T-helper 2 cell treated with Interferon-gamma antibody and Interleukin-4, amounts not matched to agents 100 ng/mL and 5 ng/mL, for 36 hours (primary cell): ENCODE measurements at regions not wholly inside any gene's neighbourhood (a gene's known extent, or its start where the extent isn't known, plus 50 kb on each side); places are given as distances from the start of the nearest gene placed in this dataset.
"Not testable (repeated sequence)": the region's sequence is repeated elsewhere in the genome, so short reads cannot be mapped to it uniquely, and the experiment has no call there.

ENCODE experiments used
- intact Hi-C: fragments of 100-400 bp; cut with micrococcal nuclease; formaldehyde crosslinking; loops from one replicate; pipeline ENCODE4 v1.15.1; 2023

DNA sequence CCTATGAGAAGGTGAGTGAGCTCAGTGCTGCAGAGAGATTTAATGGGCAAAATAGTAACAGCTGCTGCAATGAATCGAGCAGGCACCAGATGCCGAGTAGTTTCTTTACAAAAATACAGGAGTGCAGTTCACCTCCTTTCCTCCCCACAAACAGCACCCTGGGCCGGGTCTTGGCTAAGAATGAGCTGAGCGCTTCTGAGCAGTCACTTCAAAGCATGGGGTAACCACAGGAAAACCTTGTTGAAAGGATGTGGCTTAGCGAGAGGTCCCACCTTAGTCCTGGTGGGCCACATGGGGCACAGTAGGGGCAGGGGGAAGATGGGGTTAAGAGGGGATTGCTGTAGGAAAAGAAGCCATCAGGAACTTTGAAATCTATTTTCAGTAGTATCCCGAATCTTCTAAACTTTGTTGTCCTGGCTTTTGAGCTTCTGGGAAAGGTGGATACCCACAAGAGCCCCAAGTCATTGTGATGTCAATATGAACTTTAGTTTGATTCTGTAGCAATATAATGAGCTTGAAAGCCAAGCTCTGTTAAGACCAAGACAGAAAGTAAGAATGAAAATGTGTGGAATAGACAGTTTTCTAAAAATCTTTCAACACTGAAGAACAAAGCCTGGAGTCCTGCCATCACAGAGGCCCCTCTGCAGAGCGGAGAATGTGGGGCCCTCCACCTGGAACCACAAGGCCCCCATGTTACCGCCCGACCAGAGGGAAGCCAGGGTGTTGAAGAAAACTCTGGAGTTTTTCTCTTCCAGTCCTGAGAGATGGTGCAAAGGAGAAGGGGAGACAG, 101.0 kb upstream of the ZNF236 start:
- intact Hi-C loops, result loop anchor here (1.0 to 2.0 kb wide), 7 partner anchors 11 to 1651 kb away; partner anchors contain the start of gene ZNF236

DNA sequence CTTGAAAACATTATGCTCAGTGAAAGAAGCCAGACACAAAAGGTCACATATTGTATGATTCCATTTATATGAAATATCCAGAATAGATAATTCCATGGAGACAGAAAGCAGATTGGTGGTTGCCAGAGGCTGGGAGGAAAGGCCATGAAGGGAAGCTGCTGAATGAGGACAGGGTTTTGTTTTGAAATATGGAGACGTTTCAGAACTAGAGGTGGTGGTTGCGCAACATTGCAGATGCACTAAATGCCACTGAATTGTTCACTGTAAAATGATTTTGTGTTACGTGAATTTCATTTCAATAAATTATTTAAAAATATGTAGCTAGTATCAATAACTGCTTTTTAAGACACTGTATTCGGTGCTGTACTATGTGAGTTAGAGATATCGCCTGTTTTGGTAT, 101.7 kb upstream of the ZNF236 start:
- intact Hi-C loops, result loop anchor here (1.0 to 2.0 kb wide), 7 partner anchors 10 to 1650 kb away; partner anchors contain the start of gene ZNF236

DNA sequence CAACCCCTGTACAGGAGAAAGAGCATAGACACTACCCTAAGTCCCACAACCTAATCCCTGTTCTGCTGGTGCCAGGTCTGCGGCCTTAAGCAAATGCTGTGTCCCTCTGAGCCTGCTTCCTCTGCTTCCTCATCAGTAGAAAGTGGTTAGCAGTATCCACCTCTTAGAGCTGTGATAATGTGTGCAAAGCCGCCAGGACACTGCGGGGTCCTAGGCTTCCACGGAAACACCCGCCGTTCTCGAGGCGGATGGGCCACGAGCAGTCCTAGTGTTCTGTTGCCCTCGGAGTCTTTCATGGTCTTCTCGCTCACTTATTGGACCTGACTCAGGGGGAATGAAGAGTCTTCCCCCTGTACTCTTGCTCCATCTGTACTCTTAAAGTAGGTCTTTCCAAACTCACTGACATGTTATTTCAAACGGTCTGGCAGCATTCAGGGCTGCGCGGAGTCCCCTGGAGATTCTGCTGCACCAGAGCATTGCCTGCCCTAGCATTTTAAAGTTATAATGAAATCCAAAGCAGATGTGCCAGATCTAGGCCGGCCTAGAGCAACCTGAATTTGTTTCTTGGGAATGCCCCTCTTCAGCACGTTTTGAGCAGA, 107.2 kb upstream of the ZNF236 start:
- intact Hi-C loops, result no loop called here

DNA sequence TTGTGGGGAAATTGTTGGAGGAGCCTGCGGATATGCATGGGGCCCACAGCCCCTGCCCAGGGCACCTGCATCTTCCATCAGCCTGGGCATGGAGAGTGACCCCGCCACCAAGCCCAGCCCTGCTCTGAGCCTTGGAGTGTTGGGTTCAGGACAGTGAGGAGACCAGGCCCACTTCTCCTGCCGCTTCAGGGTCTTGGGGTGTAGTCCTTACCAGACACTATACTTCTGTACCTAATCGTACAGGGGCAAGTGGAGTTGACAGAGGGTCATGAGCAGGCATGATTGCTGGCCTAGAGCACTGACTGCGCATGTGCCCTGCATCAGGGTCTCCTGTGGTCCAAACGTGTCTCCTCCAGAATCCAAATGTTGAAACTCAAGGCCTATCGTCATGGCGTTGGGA, 108.9 kb upstream of the ZNF236 start:
- intact Hi-C loops, result no loop called here

DNA sequence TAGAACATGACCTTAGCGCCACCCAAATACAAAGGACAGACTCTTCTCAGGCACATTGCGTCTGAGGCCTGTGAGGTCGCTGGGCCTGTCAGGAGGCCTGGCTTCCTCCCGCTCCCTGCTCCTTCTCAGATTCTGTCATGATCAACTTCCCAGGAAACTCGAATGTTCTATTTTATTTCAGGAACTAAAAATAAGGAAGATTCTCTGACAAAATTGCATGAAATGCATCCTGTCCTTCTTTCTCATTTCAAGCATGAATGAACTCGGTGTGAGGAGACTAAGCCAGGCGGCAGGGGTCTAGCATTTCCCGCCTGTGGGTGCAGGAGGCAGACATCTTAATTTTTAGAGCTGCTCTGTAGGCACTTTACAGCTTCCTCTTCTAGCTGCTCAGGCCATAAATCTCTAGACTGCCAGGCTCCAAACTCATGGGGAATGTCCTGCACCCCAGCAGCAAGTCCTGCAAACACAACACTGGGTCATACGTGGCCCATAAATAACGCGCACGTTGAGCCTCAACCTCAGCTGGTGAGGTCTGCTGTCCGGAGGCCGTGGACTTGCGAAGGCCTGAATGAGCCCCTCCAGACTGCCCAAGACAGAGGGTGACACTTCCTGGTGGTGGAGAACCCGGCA, 109.7 kb upstream of the ZNF236 start:
- intact Hi-C loops, result no loop called here

DNA sequence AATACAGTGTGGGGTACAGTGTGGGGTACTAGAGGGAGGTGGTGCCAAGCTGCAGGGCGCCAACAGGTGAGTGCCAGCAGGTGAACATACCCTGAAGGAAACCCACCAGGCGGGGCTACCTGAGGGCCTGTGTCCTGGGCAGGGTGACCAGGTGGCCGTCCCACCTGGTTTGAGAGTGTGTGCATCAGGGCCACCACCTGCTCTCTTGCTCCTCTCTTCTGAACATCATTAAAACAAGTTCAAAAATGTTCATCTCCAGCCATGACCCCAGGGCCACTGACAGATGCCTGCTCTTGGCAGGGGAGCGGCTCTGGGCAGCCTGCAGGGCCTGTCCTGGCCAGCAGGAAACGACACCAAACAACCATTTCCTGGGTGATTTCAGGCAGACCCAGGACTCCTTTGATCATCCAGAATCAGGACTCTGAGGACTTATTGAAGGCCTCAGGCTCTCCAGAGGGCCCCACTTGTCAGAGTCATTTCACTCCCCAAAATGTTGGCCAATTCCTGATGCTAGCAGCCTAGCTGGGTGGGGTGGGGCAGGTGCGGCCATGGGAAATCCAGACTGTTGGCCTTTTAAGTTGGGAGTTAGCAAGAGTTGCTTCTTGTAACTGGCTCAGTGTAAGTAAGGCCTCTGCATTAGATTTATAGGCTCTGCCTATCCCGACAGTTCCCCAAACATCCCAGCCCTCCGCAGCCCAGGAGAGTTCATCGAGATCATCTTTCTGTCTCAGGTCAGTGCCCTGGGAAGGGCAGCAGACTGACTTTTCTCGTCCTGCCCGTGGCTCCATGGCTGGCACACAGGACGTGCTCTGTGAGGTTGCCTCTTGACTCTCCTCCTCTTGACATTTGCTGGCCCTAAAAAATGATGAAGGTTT, 111.5 kb upstream of the ZNF236 start:
- intact Hi-C loops, result loop anchor here (1.0 kb wide), 1 partner anchor 10 kb away; no protein-coding TSS in a partner anchor

DNA sequence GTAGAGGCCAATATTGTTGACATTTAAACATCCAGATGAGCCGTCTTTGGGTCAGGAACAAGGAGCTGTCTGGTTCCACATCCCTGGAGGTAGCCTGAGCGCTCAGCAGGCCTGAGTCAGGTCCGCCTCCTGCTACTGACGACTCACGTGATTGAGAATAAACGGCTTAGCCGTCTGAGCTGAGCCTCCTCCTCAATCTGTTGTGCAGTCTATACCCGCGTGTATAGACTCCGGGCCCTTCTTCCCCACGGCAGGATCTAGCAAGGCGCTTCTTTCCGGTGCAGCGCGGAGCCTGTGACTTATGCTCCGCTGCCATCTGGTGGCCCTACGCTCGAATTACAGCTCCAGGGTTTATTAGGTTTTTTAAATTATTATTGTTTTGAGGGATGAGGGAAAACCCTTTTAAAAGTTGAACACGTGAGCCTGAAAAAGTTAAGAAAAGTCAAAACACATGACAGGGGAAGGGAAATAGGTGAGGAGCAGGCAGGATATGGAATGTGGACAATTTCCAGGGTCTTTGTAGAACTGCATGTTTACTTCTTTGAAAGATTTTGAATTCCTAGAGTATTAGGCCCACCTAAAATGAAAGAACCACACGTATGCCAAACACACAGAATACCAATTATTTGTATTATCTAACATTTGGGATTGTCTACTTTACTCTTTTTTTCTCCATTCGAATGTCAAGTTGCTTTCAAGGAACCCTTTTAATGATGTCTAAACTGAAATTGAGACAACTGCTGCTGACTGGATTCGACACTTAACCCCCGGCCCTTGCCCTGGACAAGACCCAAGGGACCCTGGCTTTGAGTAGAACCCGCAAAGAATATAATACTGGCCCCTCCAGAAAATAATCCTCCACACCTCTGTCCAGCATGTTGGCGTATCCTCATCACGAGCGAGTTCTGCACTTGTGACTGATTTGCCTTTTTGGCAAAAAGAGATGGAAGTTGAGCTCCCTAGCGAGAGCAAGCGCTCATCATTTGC, 112.4 kb upstream of the ZNF236 start:
- intact Hi-C loops, result loop anchor here (1.0 kb wide), 2 partner anchors 11 to 311 kb away; no protein-coding TSS in a partner anchor

DNA sequence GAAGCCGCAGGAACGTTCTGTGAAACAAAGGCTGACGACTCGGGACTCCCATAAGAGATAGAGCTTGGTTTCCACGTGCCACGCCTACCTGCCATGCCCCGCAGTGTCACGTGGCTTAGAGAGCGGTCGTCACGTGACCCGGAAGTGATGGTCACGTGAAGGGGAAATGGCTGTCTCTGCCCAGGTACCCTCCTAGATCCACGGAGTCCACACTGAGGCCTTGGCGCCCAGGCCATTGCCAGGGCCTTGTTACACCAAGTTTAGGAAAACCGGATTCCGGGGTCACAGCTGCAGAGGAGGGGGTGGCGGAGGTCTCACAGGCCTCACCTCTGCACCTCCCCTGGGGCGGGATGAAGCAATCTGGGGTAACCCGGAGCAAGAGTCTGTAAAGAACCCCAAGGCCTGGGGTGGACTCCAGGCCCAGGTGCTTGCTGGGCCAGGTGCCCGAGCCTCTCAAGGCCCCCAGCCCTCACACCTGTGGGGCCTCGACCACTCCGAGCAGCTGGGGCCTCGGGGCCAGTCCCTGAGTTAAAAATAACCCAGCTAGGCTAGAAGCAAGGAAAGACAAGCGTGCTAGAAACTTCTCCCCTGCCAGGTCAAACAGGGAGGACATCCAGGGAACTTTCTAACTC, 113.5 kb upstream of the ZNF236 start:
- intact Hi-C loops, result loop anchor here (1.0 kb wide), 1 partner anchor 310 kb away; no protein-coding TSS in a partner anchor

DNA sequence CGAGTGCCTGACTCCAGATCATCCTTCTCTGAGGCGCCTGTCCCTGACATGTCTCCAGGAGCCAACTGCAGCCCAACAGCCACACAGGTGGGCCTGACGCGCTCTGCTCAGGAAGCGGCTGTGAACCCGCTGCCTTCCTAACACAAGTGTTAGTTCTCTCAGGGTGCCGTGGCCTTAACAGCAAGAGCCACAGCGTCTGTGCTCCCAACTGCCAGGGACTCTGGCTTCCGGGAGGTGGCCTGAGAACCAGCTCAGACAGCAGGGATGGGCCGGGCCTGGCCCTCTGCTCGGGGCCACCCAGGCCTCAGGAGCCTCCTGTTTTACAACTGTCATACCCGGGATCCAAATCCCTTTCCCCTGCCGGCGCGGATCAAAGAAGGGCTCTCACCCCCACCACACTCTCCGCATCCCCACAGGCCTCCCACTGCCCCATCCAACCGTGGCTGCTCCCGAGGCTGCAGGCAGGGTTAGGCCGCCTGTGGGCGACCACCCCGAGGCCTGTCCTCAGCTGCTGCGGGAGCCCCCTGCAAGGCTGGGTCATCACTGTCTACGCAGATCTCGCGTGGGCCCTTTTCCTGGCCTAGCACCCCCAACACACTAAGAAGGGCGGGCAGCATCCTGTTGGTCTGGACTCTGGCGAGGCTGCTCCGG, 114.2 kb upstream of the ZNF236 start:
- intact Hi-C loops, result no loop called here

DNA sequence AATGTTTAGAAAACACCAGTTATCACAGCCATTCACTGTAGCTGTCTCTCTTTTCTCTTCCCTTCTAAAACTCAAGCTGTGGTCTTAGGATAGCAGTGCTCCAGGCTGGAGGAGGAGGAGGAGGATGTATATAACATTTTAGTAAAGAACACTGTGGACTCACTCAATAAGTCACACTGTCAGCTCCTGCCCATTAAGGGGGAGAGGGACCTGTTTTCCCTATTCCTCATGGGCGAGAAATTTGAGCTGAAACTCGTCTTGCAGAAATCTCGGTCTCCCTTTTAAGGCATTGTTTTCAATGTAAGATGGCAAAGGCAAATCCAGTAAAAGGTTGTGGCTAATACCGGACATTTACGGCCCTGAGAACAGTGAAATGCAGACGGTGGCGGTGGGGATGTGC, 114.8 kb upstream of the ZNF236 start:
- intact Hi-C loops, result no loop called here

DNA sequence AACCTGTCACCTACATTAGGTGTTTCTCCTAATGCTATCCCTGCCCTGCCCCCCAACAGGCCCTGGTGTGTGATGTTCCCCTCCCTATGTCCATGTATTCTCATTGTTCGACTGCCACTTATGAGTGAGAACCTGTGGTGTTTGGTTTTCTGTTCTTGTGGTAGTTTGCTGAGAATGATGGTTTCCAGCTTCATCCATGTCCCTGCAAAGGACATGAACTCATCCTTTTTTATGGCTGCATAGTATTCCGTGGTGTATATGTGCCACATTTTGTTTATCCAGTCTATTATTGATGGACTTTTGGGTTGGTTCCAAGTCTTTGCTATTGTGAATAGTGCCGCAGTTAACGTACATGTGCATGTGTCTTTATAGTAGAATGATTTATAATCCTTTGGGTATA, 117.8 kb upstream of the ZNF236 start:
- intact Hi-C loops, result not testable (repeated sequence)

DNA sequence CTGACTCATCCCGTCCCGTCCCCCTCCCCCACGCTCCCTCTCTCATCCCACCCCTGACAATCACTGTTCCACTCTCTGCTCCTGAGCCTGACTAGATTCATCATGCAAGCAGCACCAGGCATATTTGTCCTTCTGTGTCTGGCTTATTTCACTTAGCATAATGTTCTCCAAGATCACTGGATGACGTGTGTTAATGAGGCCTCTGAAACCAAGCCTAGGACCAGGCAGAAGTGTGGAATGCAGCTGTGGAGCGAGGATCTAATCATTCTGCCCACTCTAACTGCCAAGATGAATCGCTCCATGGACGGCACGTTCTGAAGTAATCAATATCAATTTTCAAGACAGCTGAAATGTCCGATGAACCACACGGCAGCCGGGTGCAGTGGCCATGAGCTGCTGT, 122.4 kb upstream of the ZNF236 start:
- intact Hi-C loops, result no loop called here

DNA sequence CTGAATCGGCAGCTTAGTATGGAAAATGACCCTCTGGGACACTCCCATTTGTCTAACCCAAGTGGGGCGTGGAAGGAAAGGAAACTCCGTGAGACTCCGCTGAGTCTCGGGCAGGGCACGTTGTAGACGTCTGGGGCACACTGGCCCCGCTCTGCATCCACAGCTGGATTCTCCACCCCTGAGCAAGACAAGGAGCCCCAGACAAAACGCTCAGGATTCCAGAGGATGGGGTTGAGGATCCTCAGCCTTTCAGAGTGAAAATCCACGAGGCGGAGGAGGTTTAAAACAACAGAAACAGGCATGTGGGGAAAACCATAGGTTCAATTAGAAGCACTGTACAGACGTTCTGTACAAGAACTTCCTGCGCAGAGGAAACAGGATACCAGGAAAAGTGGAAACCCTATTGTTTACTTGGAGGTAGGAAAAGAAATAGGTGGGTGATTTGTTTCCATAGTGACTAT, 124.9 kb upstream of the ZNF236 start:
- intact Hi-C loops, result no loop called here

DNA sequence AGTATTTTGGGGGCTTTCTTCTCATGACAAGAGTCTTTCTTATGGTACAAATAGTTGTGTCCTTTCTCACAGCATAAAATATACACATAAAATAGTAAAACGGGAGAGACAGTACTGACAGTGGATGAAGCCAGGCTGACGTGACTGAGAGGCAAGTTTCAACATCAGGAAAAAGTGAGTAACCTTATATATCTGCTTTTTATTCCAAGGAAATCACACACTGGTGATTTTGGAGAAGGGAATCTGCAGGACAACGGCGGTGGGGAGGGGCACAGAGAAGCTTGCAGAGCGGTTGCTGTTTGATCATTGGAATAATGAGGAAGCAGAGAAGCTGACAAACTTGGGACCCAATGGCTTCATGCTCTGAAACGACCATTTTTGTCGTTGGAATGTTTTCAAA, 130.6 kb upstream of the ZNF236 start:
- intact Hi-C loops, result no loop called here

DNA sequence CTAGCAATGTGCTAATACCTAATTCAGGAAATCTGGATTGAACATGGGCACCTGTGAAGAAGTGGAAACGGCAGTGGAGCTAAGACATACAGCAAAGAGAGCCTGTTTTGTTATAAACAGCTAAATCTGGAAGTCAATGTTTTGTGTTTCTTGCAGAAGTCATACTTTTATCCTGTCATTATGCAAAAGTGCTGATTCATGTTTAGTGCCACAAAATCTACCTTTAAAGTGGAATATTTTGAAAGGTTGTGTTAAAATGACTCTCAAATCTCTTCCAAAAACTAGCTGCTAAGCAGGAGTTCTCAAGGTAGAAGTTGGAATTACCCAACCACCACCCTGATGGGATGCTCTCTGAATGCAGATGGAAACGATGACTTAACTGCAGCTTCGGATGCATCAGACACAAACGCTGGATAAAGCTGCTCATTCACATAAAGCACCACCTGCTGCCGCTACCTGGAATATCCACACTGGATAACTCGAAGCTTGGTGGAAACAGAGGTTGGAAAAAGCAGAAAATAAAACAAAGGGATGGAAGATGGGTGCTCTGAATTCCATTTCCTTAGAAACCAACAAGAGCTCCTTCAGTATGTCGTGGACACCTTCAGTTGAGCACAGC, 132.6 kb upstream of the ZNF236 start:
- intact Hi-C loops, result no loop called here

DNA sequence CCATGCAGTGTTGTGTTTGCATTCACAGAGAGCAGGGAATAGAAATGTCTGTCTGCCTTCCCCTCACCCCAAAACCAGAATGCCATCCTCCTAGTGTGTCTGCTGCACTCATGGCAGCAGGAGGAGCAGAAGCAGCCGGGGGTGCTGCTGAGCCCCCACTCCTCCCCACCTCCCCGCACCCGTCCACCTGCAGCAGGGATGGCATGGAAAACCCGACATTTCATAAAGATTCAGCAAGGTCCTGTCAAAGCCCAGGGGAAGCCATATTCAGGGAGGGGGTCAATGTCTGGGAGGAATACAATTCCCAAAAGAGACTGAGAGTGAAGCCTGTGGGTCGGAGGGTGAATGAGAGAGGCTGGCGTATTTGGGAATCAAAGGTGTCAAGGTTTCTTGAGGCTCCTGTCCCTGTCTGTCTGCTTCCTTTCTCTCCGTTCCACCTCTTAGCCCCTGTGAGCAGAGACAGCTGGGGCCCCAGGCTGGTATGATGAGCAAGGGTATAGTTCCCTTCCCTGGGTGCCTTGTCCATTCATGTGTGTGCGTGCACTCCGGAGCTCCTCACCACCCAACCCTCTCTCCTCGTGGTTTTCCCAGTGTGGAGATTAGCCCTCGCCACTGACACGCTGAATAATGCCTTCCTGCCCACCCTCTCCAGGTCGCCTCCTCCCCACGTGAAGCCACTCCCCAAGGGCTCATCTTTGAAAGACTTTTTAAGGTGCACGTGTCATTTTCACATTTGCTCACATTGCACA, 133.5 kb upstream of the ZNF236 start:
- intact Hi-C loops, result no loop called here

DNA sequence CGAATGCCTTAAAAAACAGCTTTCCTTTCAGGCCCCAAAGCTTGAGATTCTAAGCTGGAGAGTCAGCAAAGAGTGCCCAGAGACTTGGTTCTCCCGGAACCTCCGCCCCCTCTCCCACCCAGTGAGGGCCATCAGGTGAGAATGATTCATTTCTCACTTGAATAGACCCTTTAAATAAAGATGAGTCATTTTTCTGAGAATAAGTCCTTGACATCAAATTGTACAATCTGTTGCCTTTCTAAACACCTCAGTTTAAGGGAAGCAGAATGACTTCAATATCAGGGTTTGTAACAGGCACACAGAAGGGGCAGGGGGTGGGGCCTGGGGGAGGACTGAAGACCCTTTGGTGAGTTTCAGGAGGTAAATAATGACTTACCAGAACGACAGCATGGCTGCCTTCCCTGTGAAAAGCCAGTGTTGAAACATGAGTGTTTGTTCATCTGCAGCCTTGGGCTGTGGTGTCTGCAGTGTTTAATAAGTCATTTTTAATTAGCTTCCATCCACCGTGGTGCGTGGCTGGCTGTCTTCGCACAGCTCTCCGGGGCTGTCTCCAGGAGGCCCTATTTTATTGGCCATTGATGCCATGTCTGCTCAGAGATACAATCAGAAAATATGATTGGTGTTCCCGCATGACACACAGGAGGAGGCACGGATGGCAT, 134.9 kb upstream of the ZNF236 start:
- intact Hi-C loops, result no loop called here
